Fibroblast of skin of left biceps (primary cell): ENCODE measurements at regions not wholly inside any gene's neighbourhood (a gene's known extent, or its start where the extent isn't known, plus 50 kb on each side); places are given as distances from the start of the nearest gene placed in this dataset.

Experiments used
- DNase-seq, 2 experiments: peaks; one replicate each; pipeline ENCODE4 v3.0.0-alpha.2; 2013; ENCODE audit warnings: low read depth in 2 of 2

GRCh38 chr12:67797185-67797741, 148.7 kb downstream of the DYRK2 start:
- no peak for DNase-seq

GRCh38 chr12:67797753-67798152, 149.2 kb downstream of the DYRK2 start:
- DNase-seq: no peak

- DNase-seq: no peak
Observed at GRCh38 chr12:67798768-67799167, 150.2 kb downstream of the DYRK2 start.

GRCh38 chr12:67802731-67803130, 154.2 kb downstream of the DYRK2 start:
- DNase-seq: no peak

GRCh38 chr12:67803278-67803993, 154.9 kb downstream of the DYRK2 start:
- no peak for DNase-seq

GRCh38 chr12:67804168-67804567, 155.6 kb downstream of the DYRK2 start:
- no peak for DNase-seq

GRCh38 chr12:67807814-67808213, 159.3 kb downstream of the DYRK2 start:
- peak in 1 of 2 experiments; percentile 5 for DNase-seq

GRCh38 chr12:67810166-67810565, 161.6 kb downstream of the DYRK2 start:
- DNase-seq: no peak

GRCh38 chr12:67811437-67812361, 163.2 kb downstream of the DYRK2 start:
- DNase-seq: peak in 1 of 2 experiments; percentile 6

GRCh38 chr12:67813456-67813904, 164.9 kb downstream of the DYRK2 start:
- DNase-seq: no peak

- DNase-seq: no peak
Observed at GRCh38 chr12:67816269-67816668, 167.7 kb downstream of the DYRK2 start.

GRCh38 chr12:67818459-67818903, 169.9 kb downstream of the DYRK2 start:
- peak; percentile 46 to 60 for DNase-seq

- DNase-seq: no peak
Observed at GRCh38 chr12:67819902-67820301, 169.3 kb upstream of the IFNG-AS1 start.

GRCh38 chr12:67820694-67821093, 168.6 kb upstream of the IFNG-AS1 start:
- DNase-seq: no peak

- DNase-seq: no peak
Observed at GRCh38 chr12:67822826-67823225, 166.4 kb upstream of the IFNG-AS1 start.

- no peak for DNase-seq
Observed at GRCh38 chr12:67826148-67826547, 163.1 kb upstream of the IFNG-AS1 start.

GRCh38 chr12:67826946-67827720, 162.1 kb upstream of the IFNG-AS1 start:
- DNase-seq: peak in 1 of 2 experiments; percentile 12

GRCh38 chr12:67827820-67828383, 161.3 kb upstream of the IFNG-AS1 start:
- DNase-seq: peak; percentile 86 to 87

GRCh38 chr12:67829896-67830295, 159.4 kb upstream of the IFNG-AS1 start:
- no peak for DNase-seq

- no peak for DNase-seq
Observed at GRCh38 chr12:67832155-67832554, 157.1 kb upstream of the IFNG-AS1 start.

GRCh38 chr12:67833602-67834001, 155.6 kb upstream of the IFNG-AS1 start:
- no peak for DNase-seq
